Body of pancreas (tissue), 4 donors: ENCODE measurements at regions not wholly inside any gene's neighbourhood (a gene's known extent, or its start where the extent isn't known, plus 50 kb on each side); places are given as distances from the start of the nearest gene placed in this dataset.
A peak's percentile ranks its signal among the peaks of the same experiment; 100 is the strongest.

Source experiments
- ATAC-seq: fragments of 150-250 bp; one replicate; pipeline ENCODE4 v1.9.1; 2016
- DNase-seq, 4 donors: peaks; one replicate each; pipeline ENCODE4 v3.0.0-alpha.2; 2019
- H3K27ac ChIP-seq, 4 donors: fragments of 200-600 bp; sonication (generic); 1 replicate in 3 of 4; 2 replicates in 1 of 4; pipeline versions ENCODE4 v1.5.1 to v1.6.1; 2016 to 2019; ENCODE audit warnings: mild to moderate bottlenecking in 1 of 4, mixed read lengths in 1 of 4, moderate library complexity in 1 of 4
- H3K27me3 ChIP-seq, 2 donors: fragments of 200-600 bp; sonication (generic); one replicate each; pipeline ENCODE4 v1.6.0; 2016; ENCODE audit warnings: mild to moderate bottlenecking in 1 of 2
- H3K36me3 ChIP-seq, 2 donors: fragments of 200-600 bp; sonication (generic); replicated peaks in 1 of 2; 2 replicates each; pipeline ENCODE4 v1.5.1; 2016; ENCODE audit warnings: low read depth in 2 of 2; ENCODE audit not compliant: insufficient read depth in 1 of 2
- H3K4me1 ChIP-seq: fragments of 200-600 bp; sonication (generic); one replicate; pipeline ENCODE4 v1.6.0; 2016
- H3K4me3 ChIP-seq, 2 donors: fragments of 200-600 bp; sonication (generic); 1 replicate in 1 of 2; 2 replicates in 1 of 2; pipeline ENCODE4 v1.5.1; 2016 to 2019
- H3K9me3 ChIP-seq, 3 donors: fragments of 200-600 bp; sonication (generic); 1 replicate in 2 of 3; 2 replicates in 1 of 3; pipeline ENCODE4 v1.5.1; 2016
- POLR2A ChIP-seq, 3 donors: fragments of 450-650 bp; IDR thresholded peaks; one replicate each; pipeline ENCODE4 v1.6.1; 2016; ENCODE audit warnings: antibody characterized with exemption in 3 of 3, mild to moderate bottlenecking in 2 of 3
- WGBS, 2 donors: methylation state at CpG; one replicate each; pipeline ENCODE4 v1.1.5; 2017; 5-methylcytosine and 5-hydroxymethylcytosine counted together
- intact Hi-C: fragments of 100-400 bp; cut with DNase I; formaldehyde crosslinking; loops from one replicate; pipeline ENCODE4 v1.15.1; 2023
- TF ChIP-seq, protein P1 (sequence below), 7 experiments: fragments of 450-650 bp in 4 of 7; fragments of 200-600 bp in 3 of 7; sonication (generic) in 3 of 7; IDR thresholded peaks; one replicate each; pipeline ENCODE4 v1.5.1; 2016 to 2019; ENCODE audit warnings: antibody characterized with exemption in 7 of 7

DNA sequence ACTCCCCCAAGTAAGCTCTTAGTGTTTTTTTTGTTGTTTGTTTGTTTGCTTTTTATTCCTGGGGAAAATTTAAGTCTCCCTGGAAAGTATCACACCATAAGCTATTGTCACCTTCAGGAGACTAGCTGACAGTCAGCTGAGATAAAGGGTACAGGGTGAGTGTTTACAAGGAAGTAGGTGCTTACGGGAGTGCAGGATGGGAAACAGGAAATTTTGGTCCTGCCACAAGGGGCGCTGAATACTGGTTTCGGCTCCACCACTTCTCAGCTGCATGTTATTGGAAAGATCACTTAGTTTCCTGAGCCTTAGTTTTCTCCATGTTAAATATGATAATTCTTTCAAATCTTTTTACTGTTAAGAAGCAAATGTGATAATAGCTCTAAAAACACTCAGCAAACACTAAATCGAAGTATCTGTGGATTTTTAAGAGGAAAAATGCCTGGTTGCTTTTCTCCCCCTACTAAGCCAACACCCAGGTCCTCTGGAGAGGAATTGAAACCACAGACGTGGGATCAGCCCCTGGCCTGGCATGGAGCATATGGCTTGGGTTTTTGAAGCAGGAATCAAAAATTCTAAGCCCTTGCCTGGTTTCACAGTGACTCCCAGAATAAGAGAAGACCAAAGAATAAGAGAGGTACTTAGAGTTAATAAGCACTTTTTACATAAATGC is 90.7 kb downstream of the SCN11A start:
- Histone ChIP-seq H3K36me3 (no peaks in the 10 kb centered on the region), H3K4me1 (peaks cover 16% of the 10 kb centered on the region), H3K4me3 (no peak overlapping the region), H3K9me3 (no peaks in the 10 kb centered on the region), H3K27me3 (no peaks in the 10 kb centered on the region), H3K27ac (peak overlapping the region in 2 of 4 donors; percentile 21 to 29)
- TF ChIP-seq, protein P1, sequence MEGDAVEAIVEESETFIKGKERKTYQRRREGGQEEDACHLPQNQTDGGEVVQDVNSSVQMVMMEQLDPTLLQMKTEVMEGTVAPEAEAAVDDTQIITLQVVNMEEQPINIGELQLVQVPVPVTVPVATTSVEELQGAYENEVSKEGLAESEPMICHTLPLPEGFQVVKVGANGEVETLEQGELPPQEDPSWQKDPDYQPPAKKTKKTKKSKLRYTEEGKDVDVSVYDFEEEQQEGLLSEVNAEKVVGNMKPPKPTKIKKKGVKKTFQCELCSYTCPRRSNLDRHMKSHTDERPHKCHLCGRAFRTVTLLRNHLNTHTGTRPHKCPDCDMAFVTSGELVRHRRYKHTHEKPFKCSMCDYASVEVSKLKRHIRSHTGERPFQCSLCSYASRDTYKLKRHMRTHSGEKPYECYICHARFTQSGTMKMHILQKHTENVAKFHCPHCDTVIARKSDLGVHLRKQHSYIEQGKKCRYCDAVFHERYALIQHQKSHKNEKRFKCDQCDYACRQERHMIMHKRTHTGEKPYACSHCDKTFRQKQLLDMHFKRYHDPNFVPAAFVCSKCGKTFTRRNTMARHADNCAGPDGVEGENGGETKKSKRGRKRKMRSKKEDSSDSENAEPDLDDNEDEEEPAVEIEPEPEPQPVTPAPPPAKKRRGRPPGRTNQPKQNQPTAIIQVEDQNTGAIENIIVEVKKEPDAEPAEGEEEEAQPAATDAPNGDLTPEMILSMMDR (IDR thresholded peaks at IDR 0.05), result peak; percentile 54 to 72 (median 66)
- no peak for TF ChIP-seq POLR2A (IDR thresholded peaks at IDR 0.05)
- 6 to 12% methylated on average over 5 of the region's 5 CpGs for WGBS, 2 donors
- intact Hi-C loops, result no loop called here
- DNase-seq, result peak; percentile 70 to 80 (median 73)
- ATAC-seq, result peak; percentile 93

GRCh38 chr3:38960042-38960622 is 91.6 kb downstream of the SCN11A start:
- H3K27ac ChIP-seq, result peak overlapping the region in 2 of 4 donors; percentile 21 to 29

DNA sequence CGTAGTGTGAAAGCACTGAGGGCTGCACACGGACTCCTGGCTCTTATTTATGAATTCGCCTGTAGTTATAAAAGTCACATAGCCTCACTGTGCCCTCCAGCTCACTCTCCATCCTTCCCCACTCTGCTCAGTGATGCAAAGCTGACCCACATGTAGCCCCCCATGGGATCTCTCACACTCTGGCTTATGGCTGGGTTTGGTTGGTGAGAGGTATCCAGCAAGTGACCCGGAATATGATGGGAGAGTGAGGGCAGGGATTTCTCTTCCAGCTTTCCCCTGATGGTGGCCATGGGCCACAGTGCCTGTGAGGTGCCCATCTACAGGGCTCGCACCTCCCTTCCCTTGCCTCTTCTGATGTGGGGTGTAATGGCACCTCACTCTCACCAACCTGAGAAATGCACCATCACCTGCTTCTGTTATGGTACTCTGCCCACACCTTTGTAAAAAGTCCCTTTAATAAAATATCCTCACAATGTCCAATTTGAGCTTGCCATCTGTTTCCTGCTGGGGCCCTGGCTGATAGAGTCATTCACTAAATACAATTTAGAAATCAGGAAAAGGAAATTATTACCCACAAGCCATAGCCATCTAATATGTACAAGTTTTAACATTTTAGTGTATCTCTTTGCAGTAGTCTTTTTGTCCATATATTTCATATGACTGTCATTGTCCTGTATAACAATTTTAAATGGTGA is 93.6 kb downstream of the SCN11A start:
- ATAC-seq (no peak), DNase-seq (no peak)
- no peak for TF ChIP-seq POLR2A (IDR thresholded peaks at IDR 0.05)
- TF ChIP-seq, protein P1 (IDR thresholded peaks at IDR 0.05), result no peak
- peaks cover 16% of the 10 kb centered on the region for H3K4me1 ChIP-seq
- H3K9me3 ChIP-seq, result no peaks in the 10 kb centered on the region
- intact Hi-C loops, result no loop called here
- no peak overlapping the region for H3K4me3 ChIP-seq
- no peak overlapping the region for H3K27ac ChIP-seq
- H3K27me3 ChIP-seq, result no peaks in the 10 kb centered on the region
- no peaks in the 10 kb centered on the region for H3K36me3 ChIP-seq
- WGBS, 2 donors, result 89 to 90% methylated on average over 5 of the region's 5 CpGs

More at GRCh38 chr3:38960042-38960622, 91.6 kb downstream of the SCN11A start:
- DNase-seq (peak; percentile 13 to 42 (median 24)), ATAC-seq (peak; percentile 18)
- no peaks in the 10 kb centered on the region for H3K9me3 ChIP-seq
- intact Hi-C loops, result no loop called here
- peaks cover 16% of the 10 kb centered on the region for H3K4me1 ChIP-seq
- no peaks in the 10 kb centered on the region for H3K36me3 ChIP-seq
- no peak overlapping the region for H3K4me3 ChIP-seq
- 40 to 51% methylated on average over 8 of the region's 8 CpGs for WGBS, 2 donors
- no peaks in the 10 kb centered on the region for H3K27me3 ChIP-seq
- no peak for TF ChIP-seq POLR2A (IDR thresholded peaks at IDR 0.05)
- TF ChIP-seq, protein P1 (IDR thresholded peaks at IDR 0.05), result no peak

GRCh38 chr3:38957296-38957695 is 94.4 kb downstream of the SCN11A start:
- Histone ChIP-seq H3K9me3 (no peaks in the 10 kb centered on the region), H3K27me3 (no peaks in the 10 kb centered on the region), H3K27ac (no peak overlapping the region), H3K4me1 (peaks cover 16% of the 10 kb centered on the region), H3K36me3 (no peaks in the 10 kb centered on the region), H3K4me3 (no peak overlapping the region)
- TF ChIP-seq POLR2A (IDR thresholded peaks at IDR 0.05), result no peak
- TF ChIP-seq, protein P1 (IDR thresholded peaks at IDR 0.05), result no peak
- intact Hi-C loops, result no loop called here
- ATAC-seq, result no peak
- DNase-seq, result no peak
- WGBS, 2 donors, result 72 to 89% methylated on average over 6 of the region's 6 CpGs
